Stomach (tissue), 8 donors: ENCODE measurements at regions not wholly inside any gene's neighbourhood (a gene's known extent, or its start where the extent isn't known, plus 50 kb on each side); places are given as distances from the start of the nearest gene placed in this dataset.

ENCODE experiments used
- DNase-seq, 2 donors: peaks; one replicate each; pipeline versions ENCODE4 v3.0.0 to v3.0.0-alpha.2; 2013 to 2019
- H3K27ac ChIP-seq, 5 donors: fragments of 200-600 bp in 4 of 5; sonication (generic) in 4 of 5; one replicate each; pipeline ENCODE4 v1.5.1; 2013 to 2019; ENCODE audit warnings: mild to moderate bottlenecking in 1 of 5, moderate library complexity in 1 of 5
- H3K27me3 ChIP-seq, 3 donors: fragments of 200-600 bp; sonication (generic); one replicate each; pipeline ENCODE4 v1.5.1; 2017 to 2019; ENCODE audit warnings: mixed run types in 1 of 3
- H3K36me3 ChIP-seq, 4 donors: fragments of 200-600 bp; sonication (generic); 1 replicate in 3 of 4; 2 replicates in 1 of 4; pipeline ENCODE4 v1.5.1; 2016 to 2019
- H3K4me1 ChIP-seq, 4 donors: fragments of 200-600 bp; sonication (generic); one replicate each; pipeline ENCODE4 v1.5.1; 2016 to 2019
- H3K4me3 ChIP-seq, 4 donors: fragments of 200-600 bp; sonication (generic) in 3 of 4; one replicate each; pipeline ENCODE4 v1.5.1; 2016 to 2019; ENCODE audit warnings: mild to moderate bottlenecking in 1 of 4
- H3K9me3 ChIP-seq, 4 donors: fragments of 200-600 bp; sonication (generic); one replicate each; pipeline ENCODE4 v1.5.1; 2016 to 2019
- CTCF ChIP-seq, 7 experiments: fragments of 450-650 bp in 4 of 7; fragments of 200-600 bp in 3 of 7; sonication (generic) in 3 of 7; IDR thresholded peaks; one replicate each; pipeline ENCODE4 v1.5.1; 2016 to 2019; ENCODE audit warnings: antibody characterized with exemption in 7 of 7, control low read depth in 2 of 7, mild to moderate bottlenecking in 1 of 7
- EP300 ChIP-seq: sonication (generic); formaldehyde crosslinking; IDR thresholded peaks from one replicate; pipeline ENCODE4 v1.6.1; 2017; ENCODE audit warnings: antibody characterized with exemption
- POLR2A ChIP-seq, 4 donors: fragments of 450-650 bp; IDR thresholded peaks; one replicate each; pipeline ENCODE4 v1.6.1; 2016; ENCODE audit warnings: antibody characterized with exemption in 4 of 4, control low read depth in 2 of 4, mild to moderate bottlenecking in 1 of 4, moderate library complexity in 1 of 4
- POLR2AphosphoS5 ChIP-seq, 3 donors: sonication (generic); formaldehyde crosslinking; IDR thresholded peaks; one replicate each; pipeline ENCODE4 v1.6.1; 2016; ENCODE audit warnings: antibody characterized with exemption in 3 of 3
- whole genome bisulfite sequencing, 5 donors: extraction: QIAGEN DNeasy Blood & Tissue Kit in 3 of 5; methylation state at CpG; one replicate each; pipeline versions ENCODE4 v1.1.5 to v1.1.7; 2013 to 2018; 5-methylcytosine and 5-hydroxymethylcytosine counted together
- intact Hi-C: fragments of 100-400 bp; cut with DNase I; formaldehyde crosslinking; loops from one replicate; pipeline ENCODE4 v1.15.1; 2023; ENCODE audit warnings: low total_unique reads
- donor health status: healthy with polysubstance abuse.
- donor health status: Bipolar disorder and iron deficiency.
- donor health status: healthy.

DNA sequence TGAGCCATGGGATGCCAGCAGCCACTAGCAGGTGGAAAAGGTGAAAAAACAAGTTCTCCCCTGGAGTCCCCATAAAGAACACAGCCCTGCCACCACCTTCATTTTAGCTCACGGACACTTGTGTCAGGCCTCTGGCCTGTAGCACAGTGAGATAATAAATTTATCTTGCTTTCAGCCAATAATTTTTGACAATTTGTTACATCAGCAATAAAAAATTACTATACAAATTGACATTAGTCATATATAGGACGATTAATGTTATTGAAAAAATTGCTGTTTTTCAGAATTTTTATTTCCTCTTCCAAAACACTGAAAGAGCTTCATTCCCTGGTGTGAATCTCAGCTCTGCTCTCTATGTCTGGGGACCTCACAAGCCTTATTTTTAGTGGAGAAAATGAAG is 152.9 kb upstream of the ETV3 start:
- Histone ChIP-seq H3K36me3 (no peaks in the 10 kb centered on the region), H3K4me1 (peaks cover 0 to 3% (median 0%) of the 10 kb centered on the region in 4 donors), H3K9me3 (no peaks in the 10 kb centered on the region), H3K27me3 (peaks cover 0 to 2% (median 0%) of the 10 kb centered on the region in 3 donors), H3K27ac (no peak overlapping the region), H3K4me3 (no peak overlapping the region)
- WGBS, 5 donors: 67 to 86% (median 79%) methylated on average over 2 of the region's 2 CpGs
- DNase-seq: no peak
- intact Hi-C loops: no loop called here
- TF ChIP-seq POLR2A (IDR thresholded peaks at IDR 0.05) (no peak), EP300 (no peak), POLR2AphosphoS5 (IDR thresholded peaks at IDR 0.05) (no peak), CTCF (IDR thresholded peaks at IDR 0.05) (no peak)

GRCh38 chr1:157289424-157290105 is 151.4 kb upstream of the ETV3 start:
- Histone ChIP-seq H3K27me3 (peaks cover 0 to 7% (median 0%) of the 10 kb centered on the region in 3 donors), H3K4me3 (no peak overlapping the region), H3K27ac (no peak overlapping the region), H3K36me3 (no peaks in the 10 kb centered on the region), H3K9me3 (no peaks in the 10 kb centered on the region), H3K4me1 (peaks cover 0 to 3% (median 0%) of the 10 kb centered on the region in 4 donors)
- TF ChIP-seq EP300 (no peak), POLR2AphosphoS5 (IDR thresholded peaks at IDR 0.05) (no peak), POLR2A (IDR thresholded peaks at IDR 0.05) (no peak), CTCF (IDR thresholded peaks at IDR 0.05) (no peak)
- intact Hi-C loops: no loop called here
- WGBS, 5 donors: 78 to 91% (median 86%) methylated on average over 6 to 7 of the region's 7 CpGs
- DNase-seq: no peak

DNA sequence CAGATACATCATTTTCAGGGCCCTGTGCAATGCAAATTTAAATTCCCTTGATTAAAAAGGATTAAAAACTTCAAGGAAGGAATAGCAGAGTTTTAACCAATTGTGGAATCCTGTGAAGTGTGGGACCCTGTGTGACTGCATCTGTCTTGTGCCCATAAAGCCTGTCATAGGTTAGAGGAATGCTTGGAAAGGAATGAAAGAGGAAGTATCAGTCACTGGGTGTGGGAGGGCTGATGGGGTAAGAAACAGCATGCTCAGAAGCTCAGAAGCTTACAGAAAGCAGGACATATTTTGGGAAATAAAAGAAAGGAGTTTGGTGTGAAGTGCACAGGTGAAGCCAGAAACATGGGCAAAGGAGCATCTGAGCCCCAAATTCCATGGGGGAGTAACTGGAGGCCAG is 150.8 kb upstream of the ETV3 start:
- Histone ChIP-seq H3K27me3 (peaks cover 0 to 7% (median 0%) of the 10 kb centered on the region in 3 donors), H3K36me3 (no peaks in the 10 kb centered on the region), H3K4me1 (peaks cover 0 to 3% (median 0%) of the 10 kb centered on the region in 4 donors), H3K9me3 (no peaks in the 10 kb centered on the region), H3K4me3 (no peak overlapping the region), H3K27ac (no peak overlapping the region)
- intact Hi-C loops: no loop called here
- TF ChIP-seq EP300 (no peak), POLR2AphosphoS5 (IDR thresholded peaks at IDR 0.05) (no peak), POLR2A (IDR thresholded peaks at IDR 0.05) (no peak), CTCF (IDR thresholded peaks at IDR 0.05) (no peak)
- DNase-seq: no peak

- Histone ChIP-seq H3K27ac (no peak overlapping the region), H3K4me3 (no peak overlapping the region), H3K9me3 (no peaks in the 10 kb centered on the region), H3K36me3 (no peaks in the 10 kb centered on the region), H3K27me3 (peaks cover 0 to 8% (median 0%) of the 10 kb centered on the region in 3 donors), H3K4me1 (peaks cover 0 to 3% (median 0%) of the 10 kb centered on the region in 4 donors)
- 75 to 87% (median 80%) methylated on average over 4 of the region's 4 CpGs for WGBS, 5 donors
- DNase-seq: no peak
- intact Hi-C loops: no loop called here
- no peak for TF ChIP-seq EP300
- no peak for TF ChIP-seq POLR2AphosphoS5 (IDR thresholded peaks at IDR 0.05)
- no peak for TF ChIP-seq POLR2A (IDR thresholded peaks at IDR 0.05)
- TF ChIP-seq CTCF (IDR thresholded peaks at IDR 0.05): no peak
These were observed 150.3 kb upstream of the ETV3 start for GRCh38 chr1:157288492-157288891.
